ENCODE measurements at regions not wholly inside any gene's neighbourhood (a gene's known extent, or its start where the extent isn't known, plus 50 kb on each side); places are given as distances from the start of the nearest gene placed in this dataset.

GRCh38 chr10:57679916-57680315 is 587.8 kb downstream of the IPMK start:
- TF ChIP-seq ZBTB10 (CRISPR knock-in tag; IDR thresholded peaks at IDR 0.05; ENCODE audit: borderline replicate concordance): no peak
- no peak for TF ChIP-seq CTCF (CRISPR knock-in tag; IDR thresholded peaks at IDR 0.05)
- TF ChIP-seq ZSCAN25 (CRISPR knock-in tag; IDR thresholded peaks at IDR 0.05): no peak
- TF ChIP-seq NFE2L2 (IDR thresholded peaks at IDR 0.05; ENCODE audit: low read length): no peak
- TF ChIP-seq E2F5 (CRISPR knock-in tag; conservative IDR thresholded peaks at IDR 0.05): no peak
- no peak for TF ChIP-seq HMGXB4 (CRISPR knock-in tag; IDR thresholded peaks at IDR 0.05; ENCODE audit: borderline replicate concordance in 1 of 2, low read depth in 1 of 2)
- TF ChIP-seq TERF1 (CRISPR knock-in tag; IDR thresholded peaks at IDR 0.05): no peak
- no peak for TF ChIP-seq TRAFD1 (CRISPR knock-in tag; IDR thresholded peaks at IDR 0.05; ENCODE audit: borderline replicate concordance)
- TF ChIP-seq ZNF660 (CRISPR knock-in tag; IDR thresholded peaks at IDR 0.05; ENCODE audit: borderline replicate concordance, low read depth): no peak

Measured in HepG2 (cell line).